ENCODE measurements at regions not wholly inside any gene's neighbourhood (a gene's known extent, or its start where the extent isn't known, plus 50 kb on each side); places are given as distances from the start of the nearest gene placed in this dataset.

DNA sequence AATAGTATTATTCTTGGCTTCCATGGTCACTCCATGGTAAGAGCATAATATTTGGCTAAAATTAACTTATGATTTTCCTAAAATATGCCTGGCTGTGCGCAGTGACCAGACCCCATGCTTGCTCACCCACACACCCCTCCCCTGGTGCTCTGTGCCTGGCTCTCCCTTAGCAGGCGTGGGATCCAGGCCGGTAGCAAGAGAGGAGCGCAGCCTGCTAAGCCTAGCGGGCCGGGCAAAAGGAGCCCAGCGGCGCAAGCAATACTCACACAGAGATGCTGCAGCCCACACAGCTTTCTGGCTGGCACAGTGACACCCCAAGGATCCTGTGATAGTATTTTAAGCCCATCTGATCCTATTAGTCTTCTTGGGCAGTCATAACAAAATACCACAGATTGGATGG is 79.8 kb upstream of the EYS start:
- no peak for TF ChIP-seq POLR2AphosphoS5 (IDR thresholded peaks at IDR 0.05; ENCODE audit: low read depth, low read length)
- no peak for TF ChIP-seq TAF1 (IDR thresholded peaks at IDR 0.05; ENCODE audit: borderline replicate concordance, insufficient read depth, low read length)
- TF ChIP-seq SIN3A (IDR thresholded peaks at IDR 0.05; ENCODE audit: borderline replicate concordance, insufficient read depth, low read length), result no peak
- TF ChIP-seq FOXP2 (optimal IDR thresholded peaks at IDR 0.05; ENCODE audit: borderline replicate concordance, extremely low read depth, extremely low read length, insufficient read depth), result no peak
- TF ChIP-seq, protein P1, sequence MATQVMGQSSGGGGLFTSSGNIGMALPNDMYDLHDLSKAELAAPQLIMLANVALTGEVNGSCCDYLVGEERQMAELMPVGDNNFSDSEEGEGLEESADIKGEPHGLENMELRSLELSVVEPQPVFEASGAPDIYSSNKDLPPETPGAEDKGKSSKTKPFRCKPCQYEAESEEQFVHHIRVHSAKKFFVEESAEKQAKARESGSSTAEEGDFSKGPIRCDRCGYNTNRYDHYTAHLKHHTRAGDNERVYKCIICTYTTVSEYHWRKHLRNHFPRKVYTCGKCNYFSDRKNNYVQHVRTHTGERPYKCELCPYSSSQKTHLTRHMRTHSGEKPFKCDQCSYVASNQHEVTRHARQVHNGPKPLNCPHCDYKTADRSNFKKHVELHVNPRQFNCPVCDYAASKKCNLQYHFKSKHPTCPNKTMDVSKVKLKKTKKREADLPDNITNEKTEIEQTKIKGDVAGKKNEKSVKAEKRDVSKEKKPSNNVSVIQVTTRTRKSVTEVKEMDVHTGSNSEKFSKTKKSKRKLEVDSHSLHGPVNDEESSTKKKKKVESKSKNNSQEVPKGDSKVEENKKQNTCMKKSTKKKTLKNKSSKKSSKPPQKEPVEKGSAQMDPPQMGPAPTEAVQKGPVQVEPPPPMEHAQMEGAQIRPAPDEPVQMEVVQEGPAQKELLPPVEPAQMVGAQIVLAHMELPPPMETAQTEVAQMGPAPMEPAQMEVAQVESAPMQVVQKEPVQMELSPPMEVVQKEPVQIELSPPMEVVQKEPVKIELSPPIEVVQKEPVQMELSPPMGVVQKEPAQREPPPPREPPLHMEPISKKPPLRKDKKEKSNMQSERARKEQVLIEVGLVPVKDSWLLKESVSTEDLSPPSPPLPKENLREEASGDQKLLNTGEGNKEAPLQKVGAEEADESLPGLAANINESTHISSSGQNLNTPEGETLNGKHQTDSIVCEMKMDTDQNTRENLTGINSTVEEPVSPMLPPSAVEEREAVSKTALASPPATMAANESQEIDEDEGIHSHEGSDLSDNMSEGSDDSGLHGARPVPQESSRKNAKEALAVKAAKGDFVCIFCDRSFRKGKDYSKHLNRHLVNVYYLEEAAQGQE (IDR thresholded peaks at IDR 0.05; ENCODE audit: insufficient read depth in 1 of 2, low read depth in 2 of 2, low read length in 2 of 2), result no peak

DNA sequence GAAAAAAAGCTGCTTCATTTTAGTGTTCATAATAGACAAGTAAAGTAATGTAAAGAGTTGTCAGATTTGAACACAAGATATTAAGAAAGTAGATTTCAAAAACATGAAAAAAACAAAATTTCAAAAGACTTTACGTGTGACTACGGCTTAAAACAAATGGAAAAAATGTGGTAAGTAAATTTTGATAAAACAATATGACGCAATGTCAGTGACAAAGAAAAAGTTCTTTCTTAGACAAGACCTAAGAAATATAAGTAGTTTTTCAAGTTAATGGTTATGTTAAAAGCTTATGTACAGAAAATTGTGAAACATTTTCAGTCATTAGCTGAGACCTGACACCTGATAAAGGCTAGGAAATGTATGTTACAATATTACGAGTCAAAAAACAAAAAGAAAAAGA is 73.7 kb upstream of the EYS start:
- TF ChIP-seq, protein P1 (IDR thresholded peaks at IDR 0.05; ENCODE audit: insufficient read depth in 1 of 2, low read depth in 2 of 2, low read length in 2 of 2), result no peak
- TF ChIP-seq SIN3A (IDR thresholded peaks at IDR 0.05; ENCODE audit: borderline replicate concordance, insufficient read depth, low read length), result no peak
- TF ChIP-seq FOXP2 (optimal IDR thresholded peaks at IDR 0.05; ENCODE audit: borderline replicate concordance, extremely low read depth, extremely low read length, insufficient read depth), result no peak

DNA sequence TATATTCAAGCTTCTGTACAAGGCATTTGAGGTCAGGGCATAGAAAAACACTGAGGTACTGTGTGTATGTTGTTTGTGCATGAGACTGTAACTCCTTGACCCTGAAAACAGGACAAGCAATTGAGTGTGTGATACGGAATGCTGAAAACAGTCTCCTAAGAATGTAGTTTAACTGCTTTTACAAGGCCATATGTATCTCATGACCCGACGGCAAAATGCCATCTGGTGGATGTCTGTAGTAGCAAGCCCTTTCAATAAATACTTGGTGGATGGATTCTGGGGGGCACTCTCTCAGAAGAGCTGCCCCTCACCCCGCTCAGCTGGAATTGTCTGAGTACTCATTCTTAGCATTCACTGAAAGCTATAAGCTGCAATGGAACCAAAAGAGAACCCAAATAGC is 69.3 kb upstream of the EYS start:
- TF ChIP-seq FOXP2 (optimal IDR thresholded peaks at IDR 0.05; ENCODE audit: borderline replicate concordance, extremely low read depth, extremely low read length, insufficient read depth), result no peak
- no peak for TF ChIP-seq POLR2AphosphoS5 (IDR thresholded peaks at IDR 0.05; ENCODE audit: low read depth, low read length)
- TF ChIP-seq SIN3A (IDR thresholded peaks at IDR 0.05; ENCODE audit: borderline replicate concordance, insufficient read depth, low read length), result no peak
- no peak for TF ChIP-seq TAF1 (IDR thresholded peaks at IDR 0.05; ENCODE audit: borderline replicate concordance, insufficient read depth, low read length)
- TF ChIP-seq, protein P1 (IDR thresholded peaks at IDR 0.05; ENCODE audit: insufficient read depth in 1 of 2, low read depth in 2 of 2, low read length in 2 of 2), result no peak

DNA sequence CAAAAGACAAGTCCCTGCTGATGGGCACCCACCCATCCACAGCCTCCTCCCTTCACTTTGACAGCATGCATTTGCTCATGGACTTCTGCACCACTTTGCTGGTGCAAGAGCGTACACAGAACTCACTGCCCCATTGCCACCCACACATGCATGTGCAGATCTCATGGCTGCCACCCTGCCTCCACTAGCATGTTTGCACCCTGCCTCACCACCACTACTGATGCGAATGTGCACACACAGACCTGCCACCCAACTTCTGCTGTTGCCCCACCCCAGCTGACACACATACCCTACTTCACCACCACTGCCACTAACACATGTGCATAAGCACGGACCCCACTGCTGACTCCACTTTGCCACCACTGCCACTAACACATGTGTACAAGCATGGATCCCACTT is 64.9 kb upstream of the EYS start:
- TF ChIP-seq SIN3A (IDR thresholded peaks at IDR 0.05; ENCODE audit: borderline replicate concordance, insufficient read depth, low read length), result no peak
- TF ChIP-seq, protein P1 (IDR thresholded peaks at IDR 0.05; ENCODE audit: insufficient read depth in 1 of 2, low read depth in 2 of 2, low read length in 2 of 2), result no peak
- TF ChIP-seq FOXP2 (optimal IDR thresholded peaks at IDR 0.05; ENCODE audit: borderline replicate concordance, extremely low read depth, extremely low read length, insufficient read depth), result no peak
- no peak for TF ChIP-seq TAF1 (IDR thresholded peaks at IDR 0.05; ENCODE audit: borderline replicate concordance, insufficient read depth, low read length)

DNA sequence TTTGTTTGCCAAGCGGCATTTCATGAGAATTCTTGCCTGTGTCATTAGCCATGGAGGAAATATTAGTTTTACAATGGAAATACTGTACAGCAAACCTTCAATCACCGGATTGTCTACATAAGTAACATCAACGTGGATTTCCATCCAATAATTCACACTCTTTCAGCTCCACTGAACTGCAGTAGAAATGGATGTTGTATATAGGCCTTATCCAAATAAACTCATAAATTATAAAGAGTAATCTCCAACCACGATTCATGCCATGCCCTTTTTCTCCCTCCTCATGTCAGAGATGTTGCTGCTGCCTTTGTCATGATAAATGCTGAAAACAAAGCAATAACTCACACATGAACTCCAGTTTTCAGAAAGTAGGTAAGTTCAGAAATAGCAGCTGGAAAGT is 54.9 kb upstream of the EYS start:
- TF ChIP-seq, protein P1 (IDR thresholded peaks at IDR 0.05; ENCODE audit: insufficient read depth in 1 of 2, low read depth in 2 of 2, low read length in 2 of 2), result no peak
- TF ChIP-seq FOXP2 (optimal IDR thresholded peaks at IDR 0.05; ENCODE audit: borderline replicate concordance, extremely low read depth, extremely low read length, insufficient read depth), result no peak
- no peak for TF ChIP-seq POLR2AphosphoS5 (IDR thresholded peaks at IDR 0.05; ENCODE audit: low read depth, low read length)
- TF ChIP-seq SIN3A (IDR thresholded peaks at IDR 0.05; ENCODE audit: borderline replicate concordance, insufficient read depth, low read length), result no peak
- TF ChIP-seq TAF1 (IDR thresholded peaks at IDR 0.05; ENCODE audit: borderline replicate concordance, insufficient read depth, low read length), result no peak
